ENCODE measurements at regions not wholly inside any gene's neighbourhood (a gene's known extent, or its start where the extent isn't known, plus 50 kb on each side); places are given as distances from the start of the nearest gene placed in this dataset.

GRCh38 chr2:219707496-219708285 is 80.3 kb downstream of the SLC4A3 start (continued):
- TF ChIP-seq ZNF10 (tag by site-specific recombination; IDR thresholded peaks at IDR 0.05) (peak; percentile 62; the same call in 1 of the 2 replicates), TRIM28 (IDR thresholded peaks at IDR 0.05; ENCODE audit: borderline replicate concordance, low read length) (peak; percentile 74; the same call in 1 of the 2 replicates), ZNF174 (tag by site-specific recombination; IDR thresholded peaks at IDR 0.05) (no peak), ZNF146 (tag by site-specific recombination; IDR thresholded peaks at IDR 0.05) (no peak), ZNF660 (tag by site-specific recombination; IDR thresholded peaks at IDR 0.05) (no peak), ZBTB17 (tag by site-specific recombination; IDR thresholded peaks at IDR 0.05) (0 out of 2 replicates have a peak, but pooled peaks have one; percentile 18), ZNF768 (tag by site-specific recombination; IDR thresholded peaks at IDR 0.05) (no peak), ZNF2 (tag by site-specific recombination; IDR thresholded peaks at IDR 0.05) (no peak), WT1 (tag by site-specific recombination; IDR thresholded peaks at IDR 0.05) (peak; percentile 77), ZNF677 (tag by site-specific recombination; IDR thresholded peaks at IDR 0.05) (no peak), ZNF416 (tag by site-specific recombination; IDR thresholded peaks at IDR 0.05) (no peak), OSR2 (tag by site-specific recombination; IDR thresholded peaks at IDR 0.05) (peak; percentile 81), ZNF629 (tag by site-specific recombination; IDR thresholded peaks at IDR 0.05) (peak; percentile 60), ZNF555 (tag by site-specific recombination; conservative IDR thresholded peaks at IDR 0.05) (no peak), ZNF24 (tag by site-specific recombination; IDR thresholded peaks at IDR 0.05) (peak; percentile 63; the same call in 1 of the 2 replicates), KLF1 (tag by site-specific recombination; IDR thresholded peaks at IDR 0.05) (no peak), HOXC10 (CRISPR knock-in tag; IDR thresholded peaks at IDR 0.05) (no peak), AEBP2 (tag by site-specific recombination; IDR thresholded peaks at IDR 0.05; ENCODE audit: borderline replicate concordance) (no peak), OVOL3 (tag by site-specific recombination; IDR thresholded peaks at IDR 0.05) (no peak), SP7 (tag by site-specific recombination; IDR thresholded peaks at IDR 0.05) (0 out of 2 replicates have a peak, but pooled peaks have one; percentile 32), ZBTB10 (tag by site-specific recombination; IDR thresholded peaks at IDR 0.05) (no peak)
- TF ChIP-seq, protein P1, sequence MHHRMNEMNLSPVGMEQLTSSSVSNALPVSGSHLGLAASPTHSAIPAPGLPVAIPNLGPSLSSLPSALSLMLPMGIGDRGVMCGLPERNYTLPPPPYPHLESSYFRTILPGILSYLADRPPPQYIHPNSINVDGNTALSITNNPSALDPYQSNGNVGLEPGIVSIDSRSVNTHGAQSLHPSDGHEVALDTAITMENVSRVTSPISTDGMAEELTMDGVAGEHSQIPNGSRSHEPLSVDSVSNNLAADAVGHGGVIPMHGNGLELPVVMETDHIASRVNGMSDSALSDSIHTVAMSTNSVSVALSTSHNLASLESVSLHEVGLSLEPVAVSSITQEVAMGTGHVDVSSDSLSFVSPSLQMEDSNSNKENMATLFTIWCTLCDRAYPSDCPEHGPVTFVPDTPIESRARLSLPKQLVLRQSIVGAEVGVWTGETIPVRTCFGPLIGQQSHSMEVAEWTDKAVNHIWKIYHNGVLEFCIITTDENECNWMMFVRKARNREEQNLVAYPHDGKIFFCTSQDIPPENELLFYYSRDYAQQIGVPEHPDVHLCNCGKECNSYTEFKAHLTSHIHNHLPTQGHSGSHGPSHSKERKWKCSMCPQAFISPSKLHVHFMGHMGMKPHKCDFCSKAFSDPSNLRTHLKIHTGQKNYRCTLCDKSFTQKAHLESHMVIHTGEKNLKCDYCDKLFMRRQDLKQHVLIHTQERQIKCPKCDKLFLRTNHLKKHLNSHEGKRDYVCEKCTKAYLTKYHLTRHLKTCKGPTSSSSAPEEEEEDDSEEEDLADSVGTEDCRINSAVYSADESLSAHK (tag by site-specific recombination; IDR thresholded peaks at IDR 0.05), result peak; percentile 58; the same call in 1 of the 2 replicates
- TF ChIP-seq, protein P2, sequence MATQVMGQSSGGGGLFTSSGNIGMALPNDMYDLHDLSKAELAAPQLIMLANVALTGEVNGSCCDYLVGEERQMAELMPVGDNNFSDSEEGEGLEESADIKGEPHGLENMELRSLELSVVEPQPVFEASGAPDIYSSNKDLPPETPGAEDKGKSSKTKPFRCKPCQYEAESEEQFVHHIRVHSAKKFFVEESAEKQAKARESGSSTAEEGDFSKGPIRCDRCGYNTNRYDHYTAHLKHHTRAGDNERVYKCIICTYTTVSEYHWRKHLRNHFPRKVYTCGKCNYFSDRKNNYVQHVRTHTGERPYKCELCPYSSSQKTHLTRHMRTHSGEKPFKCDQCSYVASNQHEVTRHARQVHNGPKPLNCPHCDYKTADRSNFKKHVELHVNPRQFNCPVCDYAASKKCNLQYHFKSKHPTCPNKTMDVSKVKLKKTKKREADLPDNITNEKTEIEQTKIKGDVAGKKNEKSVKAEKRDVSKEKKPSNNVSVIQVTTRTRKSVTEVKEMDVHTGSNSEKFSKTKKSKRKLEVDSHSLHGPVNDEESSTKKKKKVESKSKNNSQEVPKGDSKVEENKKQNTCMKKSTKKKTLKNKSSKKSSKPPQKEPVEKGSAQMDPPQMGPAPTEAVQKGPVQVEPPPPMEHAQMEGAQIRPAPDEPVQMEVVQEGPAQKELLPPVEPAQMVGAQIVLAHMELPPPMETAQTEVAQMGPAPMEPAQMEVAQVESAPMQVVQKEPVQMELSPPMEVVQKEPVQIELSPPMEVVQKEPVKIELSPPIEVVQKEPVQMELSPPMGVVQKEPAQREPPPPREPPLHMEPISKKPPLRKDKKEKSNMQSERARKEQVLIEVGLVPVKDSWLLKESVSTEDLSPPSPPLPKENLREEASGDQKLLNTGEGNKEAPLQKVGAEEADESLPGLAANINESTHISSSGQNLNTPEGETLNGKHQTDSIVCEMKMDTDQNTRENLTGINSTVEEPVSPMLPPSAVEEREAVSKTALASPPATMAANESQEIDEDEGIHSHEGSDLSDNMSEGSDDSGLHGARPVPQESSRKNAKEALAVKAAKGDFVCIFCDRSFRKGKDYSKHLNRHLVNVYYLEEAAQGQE (tag by site-specific recombination; IDR thresholded peaks at IDR 0.05), result peak; percentile 65
- TF ChIP-seq, protein P3, sequence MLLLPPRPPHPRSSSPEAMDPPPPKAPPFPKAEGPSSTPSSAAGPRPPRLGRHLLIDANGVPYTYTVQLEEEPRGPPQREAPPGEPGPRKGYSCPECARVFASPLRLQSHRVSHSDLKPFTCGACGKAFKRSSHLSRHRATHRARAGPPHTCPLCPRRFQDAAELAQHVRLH (tag by site-specific recombination; IDR thresholded peaks at IDR 0.05), result no peak
- TF ChIP-seq, protein P4, sequence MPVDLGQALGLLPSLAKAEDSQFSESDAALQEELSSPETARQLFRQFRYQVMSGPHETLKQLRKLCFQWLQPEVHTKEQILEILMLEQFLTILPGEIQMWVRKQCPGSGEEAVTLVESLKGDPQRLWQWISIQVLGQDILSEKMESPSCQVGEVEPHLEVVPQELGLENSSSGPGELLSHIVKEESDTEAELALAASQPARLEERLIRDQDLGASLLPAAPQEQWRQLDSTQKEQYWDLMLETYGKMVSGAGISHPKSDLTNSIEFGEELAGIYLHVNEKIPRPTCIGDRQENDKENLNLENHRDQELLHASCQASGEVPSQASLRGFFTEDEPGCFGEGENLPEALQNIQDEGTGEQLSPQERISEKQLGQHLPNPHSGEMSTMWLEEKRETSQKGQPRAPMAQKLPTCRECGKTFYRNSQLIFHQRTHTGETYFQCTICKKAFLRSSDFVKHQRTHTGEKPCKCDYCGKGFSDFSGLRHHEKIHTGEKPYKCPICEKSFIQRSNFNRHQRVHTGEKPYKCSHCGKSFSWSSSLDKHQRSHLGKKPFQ (tag by site-specific recombination; IDR thresholded peaks at IDR 0.05), result no peak
- TF ChIP-seq, protein P5, sequence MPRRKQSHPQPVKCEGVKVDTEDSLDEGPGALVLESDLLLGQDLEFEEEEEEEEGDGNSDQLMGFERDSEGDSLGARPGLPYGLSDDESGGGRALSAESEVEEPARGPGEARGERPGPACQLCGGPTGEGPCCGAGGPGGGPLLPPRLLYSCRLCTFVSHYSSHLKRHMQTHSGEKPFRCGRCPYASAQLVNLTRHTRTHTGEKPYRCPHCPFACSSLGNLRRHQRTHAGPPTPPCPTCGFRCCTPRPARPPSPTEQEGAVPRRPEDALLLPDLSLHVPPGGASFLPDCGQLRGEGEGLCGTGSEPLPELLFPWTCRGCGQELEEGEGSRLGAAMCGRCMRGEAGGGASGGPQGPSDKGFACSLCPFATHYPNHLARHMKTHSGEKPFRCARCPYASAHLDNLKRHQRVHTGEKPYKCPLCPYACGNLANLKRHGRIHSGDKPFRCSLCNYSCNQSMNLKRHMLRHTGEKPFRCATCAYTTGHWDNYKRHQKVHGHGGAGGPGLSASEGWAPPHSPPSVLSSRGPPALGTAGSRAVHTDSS (tag by site-specific recombination; IDR thresholded peaks at IDR 0.05), result no peak
